KG1 (cell line): ENCODE measurements at regions not wholly inside any gene's neighbourhood (a gene's known extent, or its start where the extent isn't known, plus 50 kb on each side); places are given as distances from the start of the nearest gene placed in this dataset.
"Not testable (repeated sequence)": the region's sequence is repeated elsewhere in the genome, so short reads cannot be mapped to it uniquely, and the experiment has no call there.

Source experiments
- DNase-seq: peaks from one replicate; lab custom pipeline; 2025; lab: John Stamatoyannopoulos, UW

- DNase-seq = no peak
Observed at GRCh38 chr6:11407414-11407813, 130.1 kb upstream of the TMEM170B start.

- no peak for DNase-seq
Observed at GRCh38 chr6:11404838-11405237, 132.7 kb upstream of the TMEM170B start.

- no peak for DNase-seq
Observed at GRCh38 chr6:11404081-11404480, 133.5 kb upstream of the TMEM170B start.

GRCh38 chr6:11403035-11403601 lies 134.4 kb upstream of the TMEM170B start:
- no peak for DNase-seq

GRCh38 chr6:11402581-11402980 lies 135.0 kb upstream of the TMEM170B start:
- DNase-seq = not testable (repeated sequence)

- not testable (repeated sequence) for DNase-seq
Observed at GRCh38 chr6:11401954-11402353, 135.6 kb upstream of the TMEM170B start.

- no peak for DNase-seq
Observed at GRCh38 chr6:11398451-11399326, 138.9 kb upstream of the TMEM170B start.

- no peak for DNase-seq
Observed at GRCh38 chr6:11397622-11398450, 139.7 kb upstream of the TMEM170B start.

GRCh38 chr6:11396860-11397259 lies 140.7 kb upstream of the TMEM170B start:
- DNase-seq = no peak

GRCh38 chr6:11393713-11394627 lies 143.6 kb upstream of the TMEM170B start:
- DNase-seq = no peak

- DNase-seq = no peak
Observed at GRCh38 chr6:11392778-11393507, 144.6 kb upstream of the TMEM170B start.

- no peak for DNase-seq
Observed at GRCh38 chr6:11391934-11392777, 145.4 kb upstream of the TMEM170B start.

- DNase-seq = no peak
Observed at GRCh38 chr6:11389977-11390376, 147.6 kb upstream of the TMEM170B start.

- DNase-seq = no peak
Observed at GRCh38 chr6:11388983-11389944, 148.3 kb upstream of the TMEM170B start.

GRCh38 chr6:11387707-11388430 lies 149.7 kb upstream of the TMEM170B start:
- no peak for DNase-seq

GRCh38 chr6:11386726-11387125 lies 150.8 kb upstream of the TMEM170B start:
- DNase-seq = no peak

- DNase-seq = no peak
Observed at GRCh38 chr6:11386323-11386722, 151.2 kb upstream of the TMEM170B start.
